ENCODE measurements at regions not wholly inside any gene's neighbourhood (a gene's known extent, or its start where the extent isn't known, plus 50 kb on each side); places are given as distances from the start of the nearest gene placed in this dataset.

DNA sequence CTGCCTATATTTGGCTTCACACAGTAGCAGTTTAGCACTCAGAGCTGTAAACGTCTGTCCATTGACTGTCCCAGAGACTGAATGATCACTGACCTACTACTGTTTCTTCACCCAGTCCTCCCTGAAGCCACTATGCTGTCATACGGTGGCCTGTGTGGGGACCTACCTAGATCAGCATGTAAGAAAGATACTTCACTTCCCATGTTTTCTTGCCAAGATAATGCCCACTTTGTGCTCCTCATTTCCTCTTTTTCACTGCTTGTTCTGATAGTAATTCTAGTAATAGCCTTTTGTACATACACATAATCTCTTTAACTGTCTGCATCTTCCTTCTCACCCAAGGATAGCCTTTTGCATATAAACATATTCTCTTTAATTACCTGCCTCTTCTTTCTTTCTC is 109.9 kb upstream of the TIAM2 start:
- ATAC-seq = no peak

DNA sequence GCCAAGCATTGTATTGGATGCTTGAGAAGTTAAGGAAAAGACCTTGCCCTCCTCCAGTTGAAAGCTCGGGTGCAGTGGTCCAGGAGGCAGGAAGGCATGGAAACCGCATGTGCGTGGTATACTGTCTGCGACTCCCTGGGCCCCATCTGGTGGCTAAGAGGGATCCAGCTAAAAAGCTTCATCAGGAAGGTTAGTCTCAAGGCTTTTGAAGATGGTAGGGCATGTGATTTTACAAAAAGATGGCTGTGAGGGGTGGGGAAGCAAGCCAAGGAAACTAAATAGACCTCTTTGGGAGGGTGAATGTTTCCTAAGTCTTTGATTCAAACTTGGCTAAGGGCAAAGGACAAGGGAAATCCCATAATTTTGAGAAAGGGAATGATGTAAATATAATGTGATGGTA is 109.1 kb upstream of the TIAM2 start:
- no peak for ATAC-seq
- DNase-seq (ENCODE audit: low spot score) = no peak

More for the DNA sequence above, 109.9 kb upstream of the TIAM2 start:
- DNase-seq (ENCODE audit: low spot score) = no peak

DNA sequence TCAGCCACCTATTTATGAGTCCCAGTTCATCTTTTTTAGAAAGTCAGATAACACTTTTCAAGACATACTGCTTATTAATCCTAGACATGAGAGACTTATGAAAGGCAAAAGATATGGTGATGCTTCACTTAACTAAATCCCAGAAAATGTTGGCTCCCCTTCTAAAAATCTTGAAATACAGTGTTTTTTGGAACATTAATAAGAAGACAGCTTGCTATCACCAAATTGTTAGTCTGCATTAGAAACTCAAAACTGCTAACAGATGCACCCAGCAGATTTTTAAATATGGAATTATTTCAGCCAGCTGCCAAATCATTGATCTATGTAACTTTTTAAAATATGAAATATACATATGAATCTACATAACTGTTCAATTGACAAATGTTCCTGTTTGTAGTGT is 108.6 kb upstream of the TIAM2 start:
- ATAC-seq (no peak), DNase-seq (ENCODE audit: low spot score) (no peak)

DNA sequence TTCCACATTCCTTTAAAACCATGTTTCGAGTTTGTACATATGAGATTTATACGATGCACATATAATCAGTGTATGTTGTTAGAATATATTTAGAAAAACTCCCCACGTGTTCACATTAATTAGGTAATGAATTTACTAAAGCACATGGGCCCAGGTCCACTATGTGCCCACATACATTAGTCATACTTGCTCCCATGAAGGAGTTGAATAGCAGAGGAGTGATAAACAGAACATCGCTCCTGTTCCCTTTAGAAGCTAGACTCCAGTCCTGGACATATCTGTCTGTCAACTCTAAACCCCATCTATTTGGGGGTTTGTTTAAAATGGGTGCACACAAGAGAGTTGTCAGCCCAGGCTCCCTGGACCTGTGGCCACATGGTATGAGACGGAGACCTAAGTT is 108.1 kb upstream of the TIAM2 start:
- ATAC-seq (no peak), DNase-seq (ENCODE audit: low spot score) (no peak)

DNA sequence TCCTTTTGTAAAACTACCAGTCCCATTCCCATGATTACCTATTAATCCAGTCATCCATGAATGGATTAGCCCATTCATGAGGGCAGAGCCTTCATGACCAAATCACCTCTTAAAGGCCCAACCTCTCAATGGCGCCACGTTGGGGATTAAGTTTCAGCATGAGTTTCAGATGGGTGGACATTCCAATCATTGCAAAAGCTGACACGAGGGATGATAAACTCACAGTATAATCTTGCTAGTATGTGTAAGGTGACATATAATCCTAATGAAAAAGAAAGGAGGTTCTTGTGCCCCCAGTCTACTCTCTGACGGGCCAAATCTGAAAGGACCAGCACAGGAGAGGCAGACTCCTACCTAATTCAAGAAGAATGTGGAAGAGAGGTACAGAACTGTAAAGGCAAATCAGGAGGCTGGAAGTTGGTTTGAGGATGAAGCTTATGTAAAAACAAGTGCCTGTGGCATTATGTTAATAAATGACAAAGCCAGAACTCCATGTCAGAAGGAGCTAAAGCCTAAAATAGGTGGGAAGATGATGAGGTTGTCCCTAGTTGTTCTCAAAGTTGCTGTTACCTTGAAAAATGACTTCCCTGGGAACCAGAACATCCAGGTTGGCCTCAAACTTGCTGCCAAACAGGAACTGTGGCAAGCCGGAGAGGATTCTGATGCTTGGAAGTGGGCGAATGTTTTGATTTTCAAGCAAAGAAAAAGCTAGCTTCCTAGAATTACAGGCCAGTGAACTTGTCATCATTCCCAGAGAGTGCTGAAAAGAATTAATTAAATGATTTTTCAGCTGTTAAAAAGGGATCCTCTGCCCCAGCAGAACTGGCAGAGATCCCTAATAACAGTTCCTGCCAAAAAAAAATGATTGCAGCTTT is 106.5 kb upstream of the TIAM2 start:
- DNase-seq (ENCODE audit: low spot score) (no peak), ATAC-seq (no peak)

DNA sequence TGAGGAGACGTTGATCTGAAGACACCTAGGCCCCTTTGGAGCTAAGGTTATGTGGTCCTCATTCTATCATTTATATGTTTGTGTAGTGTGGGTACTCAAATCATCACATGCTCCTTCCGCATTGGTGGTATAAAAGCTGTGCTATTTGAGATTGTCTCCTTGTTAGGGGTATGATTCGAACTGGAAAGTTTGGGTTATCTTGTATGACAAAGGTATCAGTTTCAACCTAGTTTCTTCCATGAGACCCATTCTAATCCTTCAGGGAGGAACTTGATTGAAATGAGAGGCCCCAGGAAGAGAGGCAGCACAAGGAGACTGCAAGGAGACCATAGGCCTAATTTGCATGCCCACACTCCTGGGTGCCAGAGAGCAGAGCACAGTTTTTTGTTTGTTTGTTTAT is 104.2 kb upstream of the TIAM2 start:
- no peak for DNase-seq (ENCODE audit: low spot score)
- ATAC-seq = peak; percentile 19

DNA sequence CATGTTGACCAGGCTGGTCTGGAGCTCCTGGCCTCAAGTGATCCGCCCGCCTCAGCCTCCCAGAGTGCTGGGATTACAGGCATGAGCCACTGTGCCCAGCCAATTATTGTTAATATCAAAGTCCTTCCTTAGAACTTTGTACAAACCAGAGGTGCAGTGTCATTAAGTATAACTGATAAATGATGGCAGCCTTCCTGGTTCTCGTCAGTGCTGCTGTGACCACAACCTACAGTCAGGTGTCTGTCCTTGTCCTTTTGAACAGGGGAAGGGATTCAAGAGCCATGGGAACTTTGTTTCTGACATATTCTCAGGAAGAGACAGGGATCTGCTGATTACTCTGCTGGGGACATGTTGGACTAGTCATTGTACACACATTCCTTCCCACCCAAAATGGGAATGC is 103.2 kb upstream of the TIAM2 start:
- DNase-seq (ENCODE audit: low spot score) (no peak), ATAC-seq (peak; percentile 89)

DNA sequence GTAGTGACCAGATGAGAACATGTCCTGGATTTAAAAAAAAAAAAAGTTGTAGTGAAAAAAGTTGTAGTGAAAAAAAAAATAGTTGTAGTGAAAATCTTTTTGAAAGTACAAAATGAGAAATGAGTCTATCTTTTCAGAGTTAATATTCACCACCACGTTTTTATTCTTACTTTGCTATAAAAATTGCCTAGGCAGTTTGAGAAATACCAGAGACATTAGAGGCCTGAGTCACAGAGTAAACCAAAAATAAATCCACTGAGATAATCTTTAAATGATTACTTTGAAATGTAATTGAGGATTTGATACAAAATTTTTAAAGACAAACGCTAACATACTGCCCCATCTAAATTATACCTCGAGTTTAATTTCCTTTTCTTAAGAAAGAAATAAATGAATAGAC is 101.2 kb upstream of the TIAM2 start:
- no peak for DNase-seq (ENCODE audit: low spot score)
- ATAC-seq = no peak

DNA sequence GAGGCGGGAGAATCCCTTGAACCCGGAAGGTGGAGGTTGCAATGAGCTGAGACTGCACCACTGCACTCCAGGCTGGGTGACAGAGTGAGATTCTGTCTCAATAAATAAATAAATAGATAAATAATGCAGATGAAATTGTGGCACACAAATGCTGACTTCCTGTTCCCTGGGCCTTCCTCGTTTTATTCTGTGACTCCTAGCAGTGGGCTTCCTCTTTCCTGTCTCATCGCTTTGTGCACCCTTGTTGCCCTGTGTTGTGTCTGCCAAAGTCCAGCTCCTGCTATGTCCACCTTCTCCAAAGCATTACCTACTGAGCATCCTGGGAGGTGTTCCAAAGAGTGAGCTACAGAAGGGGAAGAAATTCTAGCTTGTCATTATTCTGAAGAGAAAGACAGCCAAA is 100.2 kb upstream of the TIAM2 start:
- DNase-seq (ENCODE audit: low spot score) (no peak), ATAC-seq (no peak)

DNA sequence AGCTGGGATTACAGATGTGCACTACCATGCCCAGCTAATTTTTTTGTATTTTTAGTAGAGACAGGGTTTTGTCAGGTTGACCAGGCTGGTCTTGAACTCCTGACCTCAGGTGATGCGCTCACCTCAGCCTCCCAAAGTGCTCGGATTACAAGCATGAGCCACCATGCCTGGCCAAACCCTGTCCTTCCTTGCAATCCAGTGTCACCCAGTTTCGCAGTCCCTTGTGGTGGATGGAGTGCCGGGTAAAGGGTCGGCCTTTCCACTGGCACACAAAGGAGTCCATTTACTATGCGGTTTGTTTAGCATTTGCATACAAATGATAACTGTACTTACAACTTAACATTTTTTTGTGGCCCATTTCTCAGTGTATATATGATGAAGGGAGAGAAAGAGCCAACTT is 99.3 kb upstream of the TIAM2 start:
- no peak for ATAC-seq
- no peak for DNase-seq (ENCODE audit: low spot score)

DNA sequence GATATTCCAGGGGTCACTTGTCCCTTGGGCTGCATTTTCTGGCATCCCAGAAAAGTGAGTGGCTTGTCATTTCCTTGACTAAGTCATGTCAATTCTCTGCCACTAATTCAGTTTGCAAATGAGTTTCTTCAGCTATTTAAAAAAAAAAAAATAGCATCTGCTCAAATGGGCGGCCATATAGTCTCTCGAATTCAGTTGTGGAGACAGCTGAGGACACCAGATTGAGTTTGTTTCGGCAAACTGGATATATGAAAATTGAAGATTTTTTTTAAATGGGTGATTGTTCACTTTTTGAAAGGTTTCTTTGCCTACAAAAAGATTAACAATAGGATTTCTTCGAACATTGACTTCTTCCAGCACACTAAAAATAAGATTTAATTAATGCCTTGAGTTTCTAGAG is 96.3 kb upstream of the TIAM2 start:
- ATAC-seq (no peak), DNase-seq (ENCODE audit: low spot score) (no peak)

DNA sequence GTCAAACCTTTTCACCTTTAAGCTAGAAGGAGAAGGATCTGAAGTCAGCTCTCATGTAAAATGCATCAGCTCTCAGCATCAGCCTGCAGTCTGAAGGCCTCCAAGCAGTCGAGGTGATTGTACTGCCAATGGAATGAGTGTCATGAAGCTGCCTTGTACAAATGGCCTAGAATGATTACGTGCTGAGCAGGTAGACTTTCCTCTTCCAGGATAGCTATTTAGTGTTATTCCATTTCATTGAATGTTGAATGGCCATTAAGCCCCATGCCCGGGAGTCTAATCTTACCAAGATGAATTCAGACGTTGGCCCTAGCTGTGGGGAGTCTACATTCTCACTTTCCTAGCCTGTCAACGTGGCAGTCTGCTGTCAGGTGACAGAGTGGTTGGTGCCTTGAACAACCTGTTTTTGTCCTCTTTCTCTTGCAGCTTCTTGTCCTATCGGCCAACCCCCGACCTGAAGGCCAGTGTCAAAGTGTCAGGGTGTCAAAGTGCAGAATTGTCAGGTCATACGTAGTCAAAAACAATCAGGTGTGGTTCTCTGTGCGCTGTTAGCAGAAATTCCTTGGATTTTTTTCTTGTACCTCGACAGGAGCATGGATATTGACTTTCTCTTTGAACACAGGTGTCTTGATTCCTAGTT is 95.2 kb upstream of the TIAM2 start:
- DNase-seq (ENCODE audit: low spot score) = no peak

DNA sequence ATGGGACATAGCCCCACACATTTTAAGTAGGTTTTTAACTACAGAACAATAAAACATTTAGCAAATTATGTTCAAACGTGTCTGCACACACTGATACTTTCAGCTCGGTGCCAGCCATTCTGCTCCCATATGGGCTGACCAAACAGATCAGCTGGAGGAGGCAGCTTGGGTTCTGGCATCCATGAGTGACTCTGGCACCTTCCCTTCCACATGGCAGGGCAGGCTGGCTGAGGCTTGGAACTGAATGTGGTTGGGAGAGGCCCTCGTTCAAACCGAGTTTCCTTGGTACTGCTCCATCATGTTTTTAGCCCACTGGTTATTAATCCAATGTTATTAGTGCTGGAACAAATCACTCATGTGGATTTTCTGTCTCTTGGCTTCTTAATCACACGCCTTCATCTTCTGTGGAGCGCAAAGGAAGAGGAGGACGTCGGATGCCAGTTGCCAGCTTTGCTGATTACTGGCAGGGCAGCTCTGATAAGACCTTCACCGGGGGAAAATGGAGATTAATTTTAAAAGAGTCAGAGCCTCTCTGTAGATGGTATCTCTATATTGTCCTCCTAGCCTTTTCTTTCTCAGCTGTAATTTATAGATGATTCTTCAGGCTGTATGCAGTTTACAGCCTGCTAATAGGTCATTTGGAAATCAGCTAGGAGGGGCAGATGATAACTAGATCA is 93.1 kb upstream of the TIAM2 start:
- no peak for ATAC-seq

More for the DNA sequence above, 95.2 kb upstream of the TIAM2 start:
- peak; percentile 61 for ATAC-seq

DNA sequence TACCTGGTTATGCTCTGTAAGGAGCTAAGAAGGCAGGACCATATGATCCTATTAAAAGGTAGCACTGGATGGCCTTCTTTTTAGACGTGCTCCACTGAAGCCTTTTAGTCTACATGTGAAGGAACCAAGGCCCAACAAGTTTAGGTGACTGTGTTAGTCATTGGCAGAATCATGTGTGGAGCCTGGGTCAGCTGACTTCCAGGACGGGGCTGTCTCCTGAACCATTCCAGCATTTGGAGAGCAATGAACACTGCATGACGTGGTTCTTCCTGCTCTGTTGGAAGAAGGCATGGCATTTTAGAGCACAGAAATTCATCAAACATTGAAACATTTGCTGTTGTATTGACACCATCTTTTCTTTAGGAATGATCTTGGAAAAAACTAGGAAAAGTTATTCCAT is 87.8 kb upstream of the TIAM2 start:
- DNase-seq (ENCODE audit: low spot score) = no peak
- no peak for ATAC-seq

More for the DNA sequence above, 93.1 kb upstream of the TIAM2 start:
- DNase-seq (ENCODE audit: low spot score) = no peak

DNA sequence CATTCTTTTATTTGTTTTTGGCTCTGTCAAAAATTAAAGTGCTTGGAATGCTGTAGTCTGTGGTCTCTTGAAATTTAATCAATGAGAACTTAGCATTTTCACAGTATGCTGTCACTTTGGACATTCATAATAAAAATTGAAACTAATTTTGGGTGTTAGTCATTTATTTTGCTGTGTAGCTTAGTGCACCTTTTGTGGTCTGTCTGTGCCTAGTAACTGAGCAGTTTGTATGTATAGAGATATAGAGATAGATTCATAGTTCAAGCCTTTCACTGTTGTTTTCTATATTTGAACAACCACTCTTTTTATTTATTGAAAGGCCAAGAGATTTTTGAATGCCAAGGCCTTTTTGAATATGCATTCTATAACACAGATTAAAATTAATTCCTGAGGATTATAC is 86.4 kb upstream of the TIAM2 start:
- DNase-seq (ENCODE audit: low spot score) (no peak), ATAC-seq (no peak)

DNA sequence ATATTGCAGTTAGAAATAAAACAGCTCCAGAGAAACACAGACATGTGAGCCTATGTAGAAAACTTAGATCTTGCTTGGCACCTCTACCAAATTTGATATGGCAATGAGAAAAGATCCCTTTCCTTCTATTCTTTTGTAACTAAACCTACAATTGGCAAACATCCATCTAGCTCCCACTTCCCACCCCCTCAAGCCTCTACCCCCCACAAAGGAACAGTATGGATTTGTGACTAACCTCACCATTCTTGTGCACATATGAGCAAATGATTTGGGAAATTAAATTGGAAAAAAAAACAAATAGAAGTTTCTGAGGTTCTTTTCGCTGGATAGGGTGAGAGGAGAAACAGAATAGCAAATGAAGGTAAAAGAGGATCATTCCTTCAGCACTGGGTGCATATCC is 85.8 kb upstream of the TIAM2 start:
- no peak for DNase-seq (ENCODE audit: low spot score)
- ATAC-seq = no peak

DNA sequence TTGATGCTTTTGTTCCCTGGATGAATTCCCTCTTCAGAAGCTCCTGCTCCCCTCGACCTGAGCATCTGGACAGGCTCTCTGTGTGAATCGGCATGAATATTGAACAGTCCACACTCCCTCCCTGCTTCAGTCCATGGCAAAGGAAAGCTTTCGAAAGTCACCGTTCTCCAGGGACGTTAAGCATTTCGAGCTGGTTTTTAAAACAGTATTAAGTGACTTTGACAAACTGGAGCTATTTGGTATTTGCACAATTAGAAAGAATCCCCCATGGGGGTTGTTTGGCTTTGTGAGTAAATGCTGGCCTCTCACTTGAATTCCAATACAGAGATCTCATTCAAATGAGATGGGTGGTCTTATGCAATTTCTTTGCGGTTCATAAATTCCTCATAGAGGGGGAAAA is 85.3 kb upstream of the TIAM2 start:
- ATAC-seq = no peak
- no peak for DNase-seq (ENCODE audit: low spot score)

DNA sequence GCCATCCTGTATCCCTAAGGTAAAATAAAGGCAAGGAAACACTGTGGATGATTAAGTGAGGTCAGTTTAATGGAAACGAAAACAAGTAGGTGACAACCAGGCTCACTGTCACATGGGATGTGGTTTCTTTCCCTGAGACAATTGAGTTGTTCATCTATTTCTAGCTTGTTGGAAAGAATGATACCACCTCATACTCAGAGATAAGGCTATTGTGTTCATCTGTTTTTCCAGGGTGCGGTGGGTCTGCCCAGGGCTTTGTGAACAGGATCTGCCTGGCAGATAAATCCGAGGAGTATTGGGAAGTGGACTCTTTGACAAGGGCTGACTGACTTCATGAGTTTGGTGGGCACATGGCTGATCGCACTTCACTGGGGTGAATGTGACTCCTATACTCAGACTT is 80.8 kb upstream of the TIAM2 start:
- DNase-seq (ENCODE audit: low spot score) (no peak), ATAC-seq (no peak)

DNA sequence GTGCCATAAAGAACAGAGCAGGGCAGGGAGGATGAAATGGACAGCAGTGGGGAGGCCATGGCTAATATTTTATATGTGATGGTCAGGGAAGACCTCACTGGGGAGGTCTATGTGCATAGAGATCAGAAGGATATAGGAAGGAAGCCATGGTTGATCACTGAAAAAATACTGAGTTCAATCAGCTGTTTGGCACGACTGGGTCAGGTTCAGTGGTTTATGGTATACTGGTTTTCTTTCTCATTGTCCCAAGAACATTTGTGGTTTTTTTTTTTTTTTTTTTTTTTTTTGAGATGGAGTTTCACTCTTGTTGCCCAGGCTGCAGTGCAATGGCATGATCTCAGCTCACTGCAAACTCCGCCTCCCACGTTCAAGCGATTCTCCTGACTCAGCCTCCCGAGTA is 78.3 kb upstream of the TIAM2 start:
- ATAC-seq = no peak
- no peak for DNase-seq (ENCODE audit: low spot score)

DNA sequence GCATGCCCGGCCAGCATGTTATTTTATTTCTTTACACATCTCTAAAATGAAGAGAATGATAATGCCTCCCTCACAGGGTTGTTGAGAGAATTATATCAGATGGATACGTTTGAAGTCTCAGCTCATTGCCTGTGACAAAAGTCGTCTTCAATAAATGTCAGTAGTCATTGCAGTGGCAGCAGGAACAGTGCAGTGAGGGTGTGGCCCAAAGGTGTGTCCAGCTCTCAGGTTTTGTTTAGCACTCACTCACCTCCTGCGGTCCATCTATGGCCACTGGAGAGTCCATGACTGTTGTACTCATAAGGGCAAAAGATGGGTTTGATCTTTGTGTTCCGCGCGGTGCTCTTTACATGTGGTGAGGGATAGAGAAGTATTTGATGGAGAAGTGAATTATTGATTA is 77.2 kb upstream of the TIAM2 start:
- DNase-seq (ENCODE audit: low spot score) (no peak), ATAC-seq (no peak)

DNA sequence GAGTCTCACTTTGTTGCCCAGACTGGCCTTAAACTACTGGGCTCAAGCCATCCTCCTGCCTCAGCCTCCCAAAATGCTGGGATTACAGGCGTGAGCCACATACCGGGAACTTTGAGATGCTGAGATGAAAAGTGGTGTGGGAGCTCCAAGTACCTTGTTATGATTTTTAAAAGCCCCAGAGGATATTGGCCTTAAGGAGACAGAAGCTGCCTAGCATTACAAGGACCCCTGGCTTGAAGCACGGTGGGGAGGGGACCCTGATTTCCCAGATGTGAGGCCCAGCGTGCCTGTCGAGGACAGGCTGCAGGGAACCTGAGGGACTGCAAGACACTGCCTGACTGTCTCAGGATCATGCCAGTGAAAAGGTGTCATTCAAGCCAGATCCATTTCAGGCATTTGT is 75.3 kb upstream of the TIAM2 start:
- ATAC-seq = no peak
- DNase-seq (ENCODE audit: low spot score) = no peak

Data from left lobe of liver (tissue), 2 donors.